ENCODE measurements at regions not wholly inside any gene's neighbourhood (a gene's known extent, or its start where the extent isn't known, plus 50 kb on each side); places are given as distances from the start of the nearest gene placed in this dataset.
"Not testable (repeated sequence)": the region's sequence is repeated elsewhere in the genome, so short reads cannot be mapped to it uniquely, and the experiment has no call there.

GRCh38 chr5:68115584-68115983 is 100.0 kb upstream of the PIK3R1 start:
- no peak for DNase-seq (ENCODE audit: extremely low read depth, low read depth)
- TF ChIP-seq CTCF (IDR thresholded peaks at IDR 0.05; ENCODE audit: low read depth, low read length), result no peak

- TF ChIP-seq CTCF (IDR thresholded peaks at IDR 0.05; ENCODE audit: low read depth, low read length), result no peak
- DNase-seq (ENCODE audit: extremely low read depth, low read depth), result peak; percentile 49
Measured at GRCh38 chr5:68114378-68115040, 101.0 kb upstream of the PIK3R1 start.

- no peak for TF ChIP-seq CTCF (IDR thresholded peaks at IDR 0.05; ENCODE audit: low read depth, low read length)
- DNase-seq (ENCODE audit: extremely low read depth, low read depth), result no peak
Measured at GRCh38 chr5:68112658-68113057, 102.9 kb upstream of the PIK3R1 start.

- no peak for DNase-seq (ENCODE audit: extremely low read depth, low read depth)
- TF ChIP-seq CTCF (IDR thresholded peaks at IDR 0.05; ENCODE audit: low read depth, low read length), result no peak
Measured at GRCh38 chr5:68110894-68111293, 104.7 kb upstream of the PIK3R1 start.

GRCh38 chr5:68110264-68110663 is 105.3 kb upstream of the PIK3R1 start:
- no peak for DNase-seq (ENCODE audit: extremely low read depth, low read depth)
- TF ChIP-seq CTCF (IDR thresholded peaks at IDR 0.05; ENCODE audit: low read depth, low read length), result no peak

GRCh38 chr5:68104217-68104616 is 111.3 kb upstream of the PIK3R1 start:
- DNase-seq (ENCODE audit: extremely low read depth, low read depth), result not testable (repeated sequence)

- not testable (repeated sequence) for DNase-seq (ENCODE audit: extremely low read depth, low read depth)
Measured at GRCh38 chr5:68103297-68103696, 112.3 kb upstream of the PIK3R1 start.

- no peak for TF ChIP-seq CTCF (IDR thresholded peaks at IDR 0.05; ENCODE audit: low read depth, low read length)
- no peak for DNase-seq (ENCODE audit: extremely low read depth, low read depth)
Measured at GRCh38 chr5:68099327-68099726, 116.2 kb upstream of the PIK3R1 start.

Data from AG09319 (cell line).